Caco-2 (cell line): ENCODE measurements at regions not wholly inside any gene's neighbourhood (a gene's known extent, or its start where the extent isn't known, plus 50 kb on each side); places are given as distances from the start of the nearest gene placed in this dataset.
A peak's percentile ranks its signal among the peaks of the same experiment; 100 is the strongest.

ENCODE experiments used
- BruUV-seq: library from RNA; stranded (reverse); fragments of 400-500 nt; replicated peaks from 2 replicates; lab custom pipeline; 2021; lab: Mats Ljungman, UMichigan
- CTCF ChIA-PET: fragments of 300-600 bp; sonication (Branson Sonifier 250); formaldehyde crosslinking; loops from one replicate; lab custom pipeline; 2022; ENCODE audit warnings: antibody characterized with exemption; lab: Charles Lee
- POLR2A ChIA-PET: fragments of 300-600 bp; sonication (Branson Sonifier 250); formaldehyde crosslinking; loops from one replicate; lab custom pipeline; 2022; ENCODE audit warnings: antibody characterized with exemption; lab: Charles Lee
- DNase-seq, 2 experiments: peaks; one replicate each; pipeline versions ENCODE4 v3.0.0 to v3.0.0-alpha.2; 2020 to 2022
- H3K27me3 ChIP-seq: replicated peaks from 2 replicates; pipeline ENCODE4 v1.6.0; 2011; ENCODE audit warnings: low read length; ENCODE audit not compliant: control insufficient read depth, insufficient read depth
- H3K36me3 ChIP-seq: 2 replicates; pipeline ENCODE4 v1.5.1; 2011; ENCODE audit warnings: low read length; ENCODE audit not compliant: control insufficient read depth, insufficient read depth
- H3K4me1 ChIP-seq: fragments of 250-450 bp; sonication (Bioruptor Pico); 2 replicates; pipeline ENCODE4 v1.5.1; 2020; ENCODE audit warnings: mild to moderate bottlenecking
- H3K4me3 ChIP-seq: 2 replicates; pipeline ENCODE4 v1.5.1; 2011; ENCODE audit warnings: low read depth, mild to moderate bottlenecking, control low read depth, low read length
- H3K9me3 ChIP-seq: fragments of 250-450 bp; sonication (Bioruptor Pico); 2 replicates; pipeline ENCODE4 v1.5.1; 2020; ENCODE audit warnings: mild to moderate bottlenecking, moderate library complexity
- H3K27ac Mint-ChIP-seq: one replicate; pipeline ENCODE4 v1.8.0; 2022; ENCODE audit warnings: mixed read lengths; ENCODE audit not compliant: unreplicated experiment
- H3K27me3 Mint-ChIP-seq: one replicate; pipeline ENCODE4 v1.8.0; 2022; ENCODE audit warnings: mixed read lengths; ENCODE audit not compliant: insufficient read depth, unreplicated experiment
- H3K36me3 Mint-ChIP-seq: one replicate; pipeline ENCODE4 v1.8.0; 2022; ENCODE audit warnings: mild to moderate bottlenecking, mixed read lengths; ENCODE audit not compliant: insufficient read depth, unreplicated experiment
- H3K4me1 Mint-ChIP-seq: one replicate; pipeline ENCODE4 v1.8.0; 2022; ENCODE audit warnings: low read depth, mixed read lengths; ENCODE audit not compliant: unreplicated experiment
- H3K4me3 Mint-ChIP-seq: one replicate; pipeline ENCODE4 v1.8.0; 2022; ENCODE audit warnings: mild to moderate bottlenecking, moderate library complexity, mixed read lengths; ENCODE audit not compliant: unreplicated experiment
- H3K9me3 Mint-ChIP-seq: one replicate; pipeline ENCODE4 v1.8.0; 2022; ENCODE audit warnings: mixed read lengths; ENCODE audit not compliant: unreplicated experiment
- CTCF ChIP-seq, 2 experiments: fragments of 200-600 bp in 1 of 2; IDR thresholded peaks; 1 replicate in 1 of 2; 2 replicates in 1 of 2; pipeline versions ENCODE4 v1.5.1 to v1.8.0; 2011 to 2022; ENCODE audit warnings: antibody characterized with exemption in 1 of 2, control low read depth in 1 of 2, inconsistent platforms in 1 of 2, low read depth in 1 of 2, low read length in 1 of 2, mild to moderate bottlenecking in 1 of 2, moderate library complexity in 1 of 2; ENCODE audit not compliant: insufficient read depth in 1 of 2, severe bottlenecking in 1 of 2, unreplicated experiment in 1 of 2
- intact Hi-C: fragments of 100-400 bp; cut with micrococcal nuclease; formaldehyde crosslinking; loops from one replicate; pipeline ENCODE4 v1.10.0; 2022; ENCODE audit not compliant: unreplicated experiment

- H3K9me3 Mint-ChIP-seq, result no peaks in the 10 kb centered on the region
- no peak overlapping the region for H3K4me3 Mint-ChIP-seq
- Histone ChIP-seq H3K27me3 (no peaks in the 10 kb centered on the region), H3K4me1 (no peaks in the 10 kb centered on the region), H3K36me3 (no peaks in the 10 kb centered on the region), H3K9me3 (no peaks in the 10 kb centered on the region), H3K4me3 (no peak overlapping the region)
- TF ChIP-seq CTCF (IDR thresholded peaks at IDR 0.05; ENCODE audit: insufficient read depth in 1 of 2, low read depth in 1 of 2, low read length in 1 of 2, severe bottlenecking in 1 of 2, unreplicated experiment in 1 of 2), result no peak
- no peaks in the 10 kb centered on the region for H3K4me1 Mint-ChIP-seq
- intact Hi-C loops, result no loop called here
- no peaks in the 10 kb centered on the region for H3K36me3 Mint-ChIP-seq
- POLR2A ChIA-PET, result no interaction called here
- H3K27me3 Mint-ChIP-seq, result peaks cover 3% of the 10 kb centered on the region
- BruUV-seq, result no TSS peak
- CTCF ChIA-PET, result no interaction called here
- DNase-seq, result no peak
- H3K27ac Mint-ChIP-seq, result no peak overlapping the region
Measured at GRCh38 chr2:182638667-182639066, 77.4 kb upstream of the DNAJC10 start.

GRCh38 chr2:182639971-182640370 is 76.1 kb upstream of the DNAJC10 start:
- Mint-ChIP-seq H3K36me3 (no peaks in the 10 kb centered on the region), H3K4me1 (no peaks in the 10 kb centered on the region), H3K9me3 (no peaks in the 10 kb centered on the region), H3K27ac (no peak overlapping the region), H3K4me3 (no peak overlapping the region), H3K27me3 (peaks cover 3% of the 10 kb centered on the region)
- no peaks in the 10 kb centered on the region for H3K4me1 ChIP-seq
- TF ChIP-seq CTCF (IDR thresholded peaks at IDR 0.05; ENCODE audit: insufficient read depth in 1 of 2, low read depth in 1 of 2, low read length in 1 of 2, severe bottlenecking in 1 of 2, unreplicated experiment in 1 of 2), result no peak
- DNase-seq, result no peak
- no TSS peak for BruUV-seq
- no peak overlapping the region for H3K4me3 ChIP-seq
- H3K36me3 ChIP-seq, result no peaks in the 10 kb centered on the region
- CTCF ChIA-PET, result no interaction called here
- POLR2A ChIA-PET, result no interaction called here
- intact Hi-C loops, result loop anchor here (10.0 kb wide), 2 partner anchors 145 to 255 kb away; no protein-coding TSS in a partner anchor
- no peaks in the 10 kb centered on the region for H3K9me3 ChIP-seq
- H3K27me3 ChIP-seq, result no peaks in the 10 kb centered on the region

GRCh38 chr2:182642328-182642727 is 73.7 kb upstream of the DNAJC10 start:
- DNase-seq, result peak; percentile 72 to 74
- no peaks in the 10 kb centered on the region for H3K36me3 Mint-ChIP-seq
- no peak overlapping the region for H3K27ac Mint-ChIP-seq
- H3K27me3 Mint-ChIP-seq, result peaks cover 3% of the 10 kb centered on the region
- ChIA-PET POLR2A (no interaction called here), CTCF (no interaction called here)
- Histone ChIP-seq H3K9me3 (no peaks in the 10 kb centered on the region), H3K27me3 (no peaks in the 10 kb centered on the region), H3K4me1 (no peaks in the 10 kb centered on the region), H3K36me3 (no peaks in the 10 kb centered on the region), H3K4me3 (no peak overlapping the region)
- TF ChIP-seq CTCF (IDR thresholded peaks at IDR 0.05; ENCODE audit: insufficient read depth in 1 of 2, low read depth in 1 of 2, low read length in 1 of 2, severe bottlenecking in 1 of 2, unreplicated experiment in 1 of 2), result no peak
- H3K9me3 Mint-ChIP-seq, result no peaks in the 10 kb centered on the region
- BruUV-seq, result no TSS peak
- intact Hi-C loops, result loop anchor here (10.0 kb wide), 2 partner anchors 148 to 258 kb away; no protein-coding TSS in a partner anchor
- H3K4me3 Mint-ChIP-seq, result no peak overlapping the region
- no peaks in the 10 kb centered on the region for H3K4me1 Mint-ChIP-seq
